H9 (cell line): ENCODE measurements at regions not wholly inside any gene's neighbourhood (a gene's known extent, or its start where the extent isn't known, plus 50 kb on each side); places are given as distances from the start of the nearest gene placed in this dataset.

Source experiments
- DNase-seq: peaks from one replicate; pipeline ENCODE4 v3.0.0-alpha.2; 2017
- H2AFZ ChIP-seq: one replicate; pipeline ENCODE4 v1.6.1; 2013; ENCODE audit warnings: mild to moderate bottlenecking, low read length, control low read depth, moderate library complexity
- H2AK5ac ChIP-seq: 2 replicates; pipeline ENCODE4 v1.6.1; 2013; ENCODE audit warnings: low read length, control low read depth, mixed read lengths; ENCODE audit not compliant: insufficient read length
- H2BK120ac ChIP-seq: one replicate; pipeline ENCODE4 v1.6.1; 2013; ENCODE audit warnings: low read depth, mild to moderate bottlenecking, low read length, control low read depth, inconsistent platforms; ENCODE audit not compliant: poor library complexity, severe bottlenecking
- H2BK12ac ChIP-seq: 2 replicates; pipeline ENCODE4 v1.6.1; 2013; ENCODE audit warnings: low read length, control low read depth, mixed read lengths, low read depth; ENCODE audit not compliant: insufficient read length
- H2BK15ac ChIP-seq: 2 replicates; pipeline ENCODE4 v1.6.1; 2013; ENCODE audit warnings: low read depth, low read length, control low read depth
- H2BK20ac ChIP-seq: one replicate; pipeline ENCODE4 v1.6.1; 2013; ENCODE audit warnings: low read depth, mild to moderate bottlenecking, low read length, control low read depth, inconsistent platforms; ENCODE audit not compliant: poor library complexity, severe bottlenecking
- H2BK5ac ChIP-seq: 2 replicates; pipeline ENCODE4 v1.6.1; 2013; ENCODE audit warnings: low read length, control low read depth, mixed read lengths; ENCODE audit not compliant: insufficient read length
- H3K14ac ChIP-seq: 2 replicates; pipeline ENCODE4 v1.6.1; 2013; ENCODE audit warnings: low read length, control low read depth; ENCODE audit not compliant: insufficient read depth
- H3K18ac ChIP-seq: 2 replicates; pipeline ENCODE4 v1.6.1; 2013; ENCODE audit warnings: low read depth, mild to moderate bottlenecking, mixed read lengths, low read length, control low read depth; ENCODE audit not compliant: insufficient read length
- H3K23ac ChIP-seq: 2 replicates; pipeline ENCODE4 v1.6.1; 2013; ENCODE audit warnings: low read length, control low read depth, mixed read lengths, low read depth; ENCODE audit not compliant: insufficient read length
- H3K23me2 ChIP-seq: 2 replicates; pipeline ENCODE4 v1.6.1; 2013; ENCODE audit warnings: low read depth, mild to moderate bottlenecking, mixed read lengths, low read length, control low read depth; ENCODE audit not compliant: insufficient read length, poor library complexity, severe bottlenecking
- H3K27ac ChIP-seq: 2 replicates; pipeline ENCODE4 v1.5.1; 2013; ENCODE audit warnings: low read length, control low read depth, mixed read lengths, low read depth; ENCODE audit not compliant: insufficient read length
- H3K27me3 ChIP-seq: 2 replicates; pipeline ENCODE4 v1.6.1; 2013; ENCODE audit warnings: low read length, control low read depth, inconsistent platforms; ENCODE audit not compliant: insufficient read depth
- H3K4ac ChIP-seq: 2 replicates; pipeline ENCODE4 v1.6.1; 2013; ENCODE audit warnings: low read depth, mild to moderate bottlenecking, control low read depth, inconsistent platforms, low read length, moderate library complexity
- H3K4me1 ChIP-seq: 2 replicates; pipeline ENCODE4 v1.6.1; 2013; ENCODE audit warnings: low read length, control low read depth, inconsistent platforms; ENCODE audit not compliant: insufficient read depth
- H3K4me2 ChIP-seq: 2 replicates; pipeline ENCODE4 v1.6.1; 2013; ENCODE audit warnings: low read length, control low read depth, mixed read lengths; ENCODE audit not compliant: insufficient read length, insufficient read depth
- H3K56ac ChIP-seq: 2 replicates; pipeline ENCODE4 v1.6.1; 2013; ENCODE audit warnings: low read depth, mild to moderate bottlenecking, mixed read lengths, low read length, control low read depth; ENCODE audit not compliant: insufficient read length
- H3K79me1 ChIP-seq: 2 replicates; pipeline ENCODE4 v1.6.1; 2013; ENCODE audit warnings: low read depth, mild to moderate bottlenecking, moderate library complexity, low read length, control low read depth, inconsistent platforms; ENCODE audit not compliant: insufficient read depth, poor library complexity, severe bottlenecking
- H3K79me2 ChIP-seq: 2 replicates; pipeline ENCODE4 v1.6.1; 2013; ENCODE audit warnings: low read length, control low read depth, inconsistent platforms; ENCODE audit not compliant: insufficient read depth
- H3K9ac ChIP-seq: 2 replicates; pipeline ENCODE4 v1.6.1; 2013; ENCODE audit warnings: low read length, control low read depth, mixed read lengths; ENCODE audit not compliant: insufficient read length; ENCODE audit errors: extremely low read depth
- H3K9me3 ChIP-seq: one replicate; pipeline ENCODE4 v1.6.1; 2013; ENCODE audit warnings: low read depth, low read length, inconsistent platforms; ENCODE audit not compliant: control insufficient read depth
- H3T11ph ChIP-seq: one replicate; pipeline ENCODE4 v1.6.1; 2013; ENCODE audit warnings: mild to moderate bottlenecking, low read length, control low read depth, inconsistent platforms
- H4K20me1 ChIP-seq: one replicate; pipeline ENCODE4 v1.6.1; 2013; ENCODE audit not compliant: control insufficient read depth, insufficient read length, insufficient read depth
- H4K5ac ChIP-seq: 2 replicates; pipeline ENCODE4 v1.6.1; 2013; ENCODE audit warnings: low read depth, mild to moderate bottlenecking, mixed read lengths, low read length, control low read depth; ENCODE audit not compliant: insufficient read length
- H4K8ac ChIP-seq: replicated peaks from 2 replicates; pipeline ENCODE4 v1.6.1; 2013; ENCODE audit warnings: low read length, control low read depth, mixed read lengths, low read depth; ENCODE audit not compliant: insufficient read length
- H4K91ac ChIP-seq: 2 replicates; pipeline ENCODE4 v1.6.1; 2013; ENCODE audit warnings: low read depth, mild to moderate bottlenecking, moderate library complexity, mixed read lengths, low read length, control low read depth; ENCODE audit not compliant: insufficient read length
- H3K27ac Mint-ChIP-seq, 3 experiments: 2 replicates in 2 of 3; 3 replicates in 1 of 3; pipeline ENCODE4 v1.8.0; 2020 to 2021; ENCODE audit warnings: mixed read lengths in 3 of 3, mild to moderate bottlenecking in 1 of 3, moderate library complexity in 1 of 3
- H3K27me3 Mint-ChIP-seq: 2 replicates; pipeline ENCODE4 v1.8.0; 2021; ENCODE audit warnings: low read depth, mild to moderate bottlenecking, moderate library complexity, mixed read lengths
- H3K36me3 Mint-ChIP-seq, 3 experiments: 2 replicates in 2 of 3; 3 replicates in 1 of 3; pipeline ENCODE4 v1.8.0; 2020 to 2021; ENCODE audit warnings: low read depth in 3 of 3, mixed read lengths in 3 of 3; ENCODE audit not compliant: insufficient read depth in 1 of 3
- H3K4me1 Mint-ChIP-seq, 2 experiments: 2 replicates each; pipeline ENCODE4 v1.8.0; 2020; ENCODE audit warnings: mixed read lengths in 2 of 2
- H3K4me3 Mint-ChIP-seq, 2 experiments: 2 replicates in 1 of 2; 3 replicates in 1 of 2; pipeline ENCODE4 v1.8.0; 2020 to 2021; ENCODE audit warnings: mild to moderate bottlenecking in 2 of 2, mixed read lengths in 2 of 2, moderate library complexity in 1 of 2
- H3K9me3 Mint-ChIP-seq, 2 experiments: 2 replicates in 1 of 2; 3 replicates in 1 of 2; pipeline ENCODE4 v1.8.0; 2020; ENCODE audit warnings: mild to moderate bottlenecking in 2 of 2, mixed read lengths in 2 of 2, moderate library complexity in 1 of 2
- WGBS: extraction: QIAGEN DNeasy Blood & Tissue Kit; methylation state at CpG from one replicate; pipeline ENCODE4 v1.1.7; 2013; ENCODE audit warnings: missing lambda C conversion rate, low lambda C conversion rate, mixed read lengths; ENCODE audit not compliant: insufficient read length; ENCODE audit errors: extremely low coverage; 5-methylcytosine and 5-hydroxymethylcytosine counted together
- TF ChIP-seq, protein P1 (sequence below): fragments of 200-600 bp; sonication (generic); conservative IDR thresholded peaks from 3 replicates; pipeline ENCODE4 v1.8.0; 2021; ENCODE audit warnings: antibody characterized with exemption, mild to moderate bottlenecking

GRCh38 chr2:184178229-184178628 lies 420.1 kb upstream of the ZNF804A start:
- no CpG with 5 or more reads among the region's 3 CpGs for WGBS
- H3T11ph ChIP-seq, result no peak overlapping the region
- H3K79me1 ChIP-seq, result no peaks in the 10 kb centered on the region
- H3K18ac ChIP-seq, result no peak overlapping the region
- no peaks in the 10 kb centered on the region for H3K9me3 ChIP-seq
- H3K9me3 Mint-ChIP-seq, result peaks cover 0 to 2% of the 10 kb centered on the region in 2 experiments; a peak in 1 of 5 replicates
- H2BK5ac ChIP-seq, result no peak overlapping the region
- H2AFZ ChIP-seq, result no peak overlapping the region
- no peak overlapping the region for H3K23ac ChIP-seq
- no peak for DNase-seq
- H3K9ac ChIP-seq, result no peak overlapping the region
- no peak overlapping the region for H3K4me2 ChIP-seq
- peaks cover 8 to 9% of the 10 kb centered on the region in 2 experiments for H3K4me1 Mint-ChIP-seq
- no peak overlapping the region for H2BK120ac ChIP-seq
- H3K56ac ChIP-seq, result no peak overlapping the region
- no peak overlapping the region for H3K4me3 Mint-ChIP-seq
- no peaks in the 10 kb centered on the region for H3K27me3 ChIP-seq
- TF ChIP-seq, protein P1, sequence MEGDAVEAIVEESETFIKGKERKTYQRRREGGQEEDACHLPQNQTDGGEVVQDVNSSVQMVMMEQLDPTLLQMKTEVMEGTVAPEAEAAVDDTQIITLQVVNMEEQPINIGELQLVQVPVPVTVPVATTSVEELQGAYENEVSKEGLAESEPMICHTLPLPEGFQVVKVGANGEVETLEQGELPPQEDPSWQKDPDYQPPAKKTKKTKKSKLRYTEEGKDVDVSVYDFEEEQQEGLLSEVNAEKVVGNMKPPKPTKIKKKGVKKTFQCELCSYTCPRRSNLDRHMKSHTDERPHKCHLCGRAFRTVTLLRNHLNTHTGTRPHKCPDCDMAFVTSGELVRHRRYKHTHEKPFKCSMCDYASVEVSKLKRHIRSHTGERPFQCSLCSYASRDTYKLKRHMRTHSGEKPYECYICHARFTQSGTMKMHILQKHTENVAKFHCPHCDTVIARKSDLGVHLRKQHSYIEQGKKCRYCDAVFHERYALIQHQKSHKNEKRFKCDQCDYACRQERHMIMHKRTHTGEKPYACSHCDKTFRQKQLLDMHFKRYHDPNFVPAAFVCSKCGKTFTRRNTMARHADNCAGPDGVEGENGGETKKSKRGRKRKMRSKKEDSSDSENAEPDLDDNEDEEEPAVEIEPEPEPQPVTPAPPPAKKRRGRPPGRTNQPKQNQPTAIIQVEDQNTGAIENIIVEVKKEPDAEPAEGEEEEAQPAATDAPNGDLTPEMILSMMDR, result no peak
- H3K36me3 Mint-ChIP-seq, result no peaks in the 10 kb centered on the region
- no peak overlapping the region for H3K27ac Mint-ChIP-seq
- no peaks in the 10 kb centered on the region for H3K4me1 ChIP-seq
- H3K23me2 ChIP-seq, result no peaks in the 10 kb centered on the region
- H2BK15ac ChIP-seq, result no peak overlapping the region
- no peak overlapping the region for H3K27ac ChIP-seq
- H4K20me1 ChIP-seq, result no peaks in the 10 kb centered on the region
- no peak overlapping the region for H4K8ac ChIP-seq
- H4K91ac ChIP-seq, result no peak overlapping the region
- no peak overlapping the region for H3K14ac ChIP-seq
- no peaks in the 10 kb centered on the region for H3K27me3 Mint-ChIP-seq
- no peak overlapping the region for H2BK12ac ChIP-seq
- no peak overlapping the region for H3K4ac ChIP-seq
- H3K79me2 ChIP-seq, result no peaks in the 10 kb centered on the region
- no peak overlapping the region for H2AK5ac ChIP-seq
- no peak overlapping the region for H2BK20ac ChIP-seq
- no peak overlapping the region for H4K5ac ChIP-seq
